ENCODE measurements at regions not wholly inside any gene's neighbourhood (a gene's known extent, or its start where the extent isn't known, plus 50 kb on each side); places are given as distances from the start of the nearest gene placed in this dataset.
A peak's percentile ranks its signal among the peaks of the same experiment; 100 is the strongest.

DNA sequence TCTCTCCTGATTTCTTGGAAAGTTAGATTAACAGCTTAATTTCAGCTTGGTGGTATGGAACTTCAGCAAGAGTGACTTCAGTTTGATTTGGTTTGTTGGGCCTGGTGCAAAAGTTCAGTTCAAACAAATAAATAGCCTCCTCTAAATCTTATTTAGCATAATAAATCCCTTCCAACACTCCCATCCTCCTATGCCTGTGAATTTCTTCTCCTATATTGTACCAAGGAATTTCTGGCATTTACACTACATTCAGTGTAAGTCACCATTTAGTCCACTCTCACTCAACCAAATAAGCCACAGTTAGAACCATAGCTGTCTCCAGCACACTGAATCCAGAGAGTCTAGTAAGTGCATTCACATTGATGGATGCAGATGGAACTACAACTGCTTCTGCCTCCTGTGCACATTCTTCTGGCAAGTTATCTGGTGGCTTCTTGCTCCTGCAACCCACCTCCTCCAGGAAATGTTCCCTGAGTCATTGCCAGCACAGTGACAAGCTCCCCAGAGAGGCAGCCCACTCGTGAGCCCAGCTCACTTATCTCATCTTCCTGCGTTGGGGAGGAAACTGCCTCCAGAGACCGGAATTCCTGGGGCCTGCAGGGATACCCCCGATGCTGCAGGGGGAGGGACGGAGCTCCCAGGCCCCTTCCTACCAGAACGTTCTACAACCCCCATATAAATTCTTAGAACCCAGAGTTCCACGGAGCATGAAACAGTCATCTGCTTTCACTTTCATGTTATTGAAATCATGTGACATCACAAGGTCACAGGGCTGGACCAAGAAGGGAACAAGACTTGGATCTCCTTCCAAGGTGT is 318.3 kb downstream of the PHKB start:
- H3K79me2 ChIP-seq (ENCODE audit: insufficient read depth) = no peaks in the 10 kb centered on the region
- H3K4me1 ChIP-seq (ENCODE audit: insufficient read depth) = peaks cover 7% of the 10 kb centered on the region
- no peaks in the 10 kb centered on the region for H3K9me3 ChIP-seq (ENCODE audit: low read depth)
- peak overlapping the region; percentile 59 for H3K4me3 ChIP-seq
- H3K27me3 ChIP-seq (replicated peaks; ENCODE audit: insufficient read depth) = no peaks in the 10 kb centered on the region
- H2AFZ ChIP-seq = peak overlapping the region; percentile 75
- WGBS, 2 experiments (ENCODE audit: low coverage in 1 of 2, low lambda C conversion rate in 2 of 2, missing lambda C conversion rate in 2 of 2) = 27 to 29% methylated on average over 7 of the region's 7 CpGs
- H3K27ac ChIP-seq = no peak overlapping the region
- H3K4me2 ChIP-seq (ENCODE audit: unreplicated experiment) = peak overlapping the region; percentile 79
- in situ Hi-C loops (cut with MboI) = no loop called here
- H4K20me1 ChIP-seq (ENCODE audit: insufficient read depth) = no peaks in the 10 kb centered on the region
- peak; percentile 45 for DNase-seq
- H3K9me2 ChIP-seq (ENCODE audit: insufficient read depth) = no peaks in the 10 kb centered on the region
- H3K36me3 ChIP-seq (ENCODE audit: low read depth) = no peaks in the 10 kb centered on the region
- H3K9ac ChIP-seq = peak overlapping the region; percentile 8; the same call in 1 of the 2 replicates
- H3F3A ChIP-seq (ENCODE audit: insufficient read depth) = no peaks in the 10 kb centered on the region
- TF ChIP-seq EZH2phosphoT487 (IDR thresholded peaks at IDR 0.05; ENCODE audit: insufficient read depth, low read depth) (no peak), EZH2 (IDR thresholded peaks at IDR 0.05; ENCODE audit: insufficient read depth, poor library complexity, severe bottlenecking) (no peak)

DNA sequence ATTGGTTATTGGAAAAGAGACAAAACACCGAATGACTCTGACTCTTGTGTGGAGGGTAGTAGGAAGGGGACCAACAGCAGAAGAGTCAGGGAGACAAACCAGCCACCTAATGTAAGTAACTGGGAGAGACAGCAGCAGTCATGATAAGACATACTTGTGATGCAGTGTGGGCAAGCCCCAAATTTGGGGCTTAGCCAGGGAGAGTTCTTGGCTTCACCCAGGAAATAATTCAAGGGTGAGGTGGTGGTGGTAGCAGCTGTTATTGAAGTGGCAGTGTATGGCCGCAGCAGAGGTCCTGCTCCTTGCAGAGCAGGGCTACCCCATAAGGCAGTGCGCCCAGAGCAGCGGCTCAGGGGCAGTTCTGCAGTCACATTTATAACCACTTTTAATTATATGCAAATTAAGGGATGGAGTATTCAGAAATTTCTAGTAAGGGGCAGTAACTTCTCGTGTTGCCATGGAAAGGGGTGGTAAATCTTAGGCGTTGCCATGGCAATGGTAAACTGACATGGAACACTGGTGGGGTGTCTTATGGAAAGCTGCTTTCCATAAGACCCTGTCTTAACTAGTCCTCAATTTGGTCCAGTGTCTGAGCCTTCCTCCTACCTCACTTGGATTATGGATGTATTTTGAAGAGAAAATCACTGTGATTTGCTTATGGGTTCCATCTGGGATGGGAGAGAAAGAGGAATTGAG is 317.1 kb downstream of the PHKB start:
- DNase-seq = no peak
- Histone ChIP-seq H3K79me2 (ENCODE audit: insufficient read depth) (no peaks in the 10 kb centered on the region), H3K9me3 (ENCODE audit: low read depth) (no peaks in the 10 kb centered on the region), H3F3A (ENCODE audit: insufficient read depth) (no peaks in the 10 kb centered on the region), H3K9ac (no peak overlapping the region), H3K27me3 (replicated peaks; ENCODE audit: insufficient read depth) (no peaks in the 10 kb centered on the region), H3K9me2 (ENCODE audit: insufficient read depth) (no peaks in the 10 kb centered on the region), H3K4me3 (no peak overlapping the region), H3K27ac (no peak overlapping the region), H3K36me3 (ENCODE audit: low read depth) (no peaks in the 10 kb centered on the region), H4K20me1 (ENCODE audit: insufficient read depth) (no peaks in the 10 kb centered on the region), H3K4me1 (ENCODE audit: insufficient read depth) (peaks cover 7% of the 10 kb centered on the region), H3K4me2 (ENCODE audit: unreplicated experiment) (no peak overlapping the region), H2AFZ (no peak overlapping the region)
- in situ Hi-C loops (cut with MboI) = no loop called here
- 76 to 77% methylated on average over 6 of the region's 6 CpGs for WGBS, 2 experiments (ENCODE audit: low coverage in 1 of 2, low lambda C conversion rate in 2 of 2, missing lambda C conversion rate in 2 of 2)
- TF ChIP-seq EZH2phosphoT487 (IDR thresholded peaks at IDR 0.05; ENCODE audit: insufficient read depth, low read depth) = no peak
- no peak for TF ChIP-seq EZH2 (IDR thresholded peaks at IDR 0.05; ENCODE audit: insufficient read depth, poor library complexity, severe bottlenecking)

DNA sequence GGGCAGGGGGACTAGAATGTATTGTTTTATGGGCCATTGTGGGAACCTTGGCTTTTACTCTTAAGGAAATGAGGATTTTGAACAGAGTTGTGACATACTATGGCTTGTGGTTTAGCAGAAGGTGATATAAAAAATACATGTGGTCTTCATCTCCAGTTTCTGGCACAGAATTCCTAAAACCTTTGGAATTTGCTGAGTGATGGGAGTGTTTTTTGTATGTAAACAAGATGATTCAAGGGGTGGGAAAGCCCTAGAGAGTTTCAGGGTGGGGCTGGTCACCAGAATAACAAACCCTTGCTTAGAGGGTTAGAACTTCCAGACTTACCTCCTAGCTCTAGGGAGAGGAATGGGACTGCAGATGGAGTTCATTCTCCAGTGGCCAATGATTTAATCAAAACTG is 316.1 kb downstream of the PHKB start:
- Histone ChIP-seq H3K36me3 (ENCODE audit: low read depth) (no peaks in the 10 kb centered on the region), H3K9me3 (ENCODE audit: low read depth) (no peaks in the 10 kb centered on the region), H4K20me1 (ENCODE audit: insufficient read depth) (no peaks in the 10 kb centered on the region), H3K4me3 (no peak overlapping the region), H3K4me1 (ENCODE audit: insufficient read depth) (peaks cover 7% of the 10 kb centered on the region), H3F3A (ENCODE audit: insufficient read depth) (no peaks in the 10 kb centered on the region), H3K27me3 (replicated peaks; ENCODE audit: insufficient read depth) (no peaks in the 10 kb centered on the region), H3K9ac (no peak overlapping the region), H3K27ac (no peak overlapping the region), H2AFZ (no peak overlapping the region), H3K9me2 (ENCODE audit: insufficient read depth) (no peaks in the 10 kb centered on the region), H3K4me2 (ENCODE audit: unreplicated experiment) (no peak overlapping the region), H3K79me2 (ENCODE audit: insufficient read depth) (no peaks in the 10 kb centered on the region)
- peak; percentile 26 for DNase-seq
- in situ Hi-C loops (cut with MboI) = no loop called here
- TF ChIP-seq EZH2 (IDR thresholded peaks at IDR 0.05; ENCODE audit: insufficient read depth, poor library complexity, severe bottlenecking) (no peak), EZH2phosphoT487 (IDR thresholded peaks at IDR 0.05; ENCODE audit: insufficient read depth, low read depth) (no peak)

DNA sequence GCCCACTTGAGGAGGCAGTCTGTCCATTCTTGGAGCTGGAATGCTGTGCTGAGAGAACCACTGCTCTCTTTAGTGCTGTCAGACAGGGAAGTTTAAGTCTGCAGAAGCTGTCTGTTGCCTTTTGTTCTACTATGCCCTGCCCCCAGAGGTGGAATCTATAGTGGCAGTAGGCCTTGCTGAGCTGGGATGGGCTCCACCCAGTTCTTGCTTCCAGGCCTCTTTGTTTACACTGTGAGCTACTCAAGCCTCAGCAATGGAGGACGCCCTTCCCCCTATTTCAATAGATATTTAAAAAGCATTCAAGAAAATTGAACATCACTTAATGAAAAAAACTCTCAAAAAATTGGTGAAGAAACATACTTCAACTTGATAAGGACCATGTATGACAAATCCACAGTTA is 313.5 kb downstream of the PHKB start:
- peak; percentile 5 for DNase-seq
- Histone ChIP-seq H3K79me2 (ENCODE audit: insufficient read depth) (no peaks in the 10 kb centered on the region), H3K9ac (no peak overlapping the region), H3K4me3 (no peak overlapping the region), H3K27ac (no peak overlapping the region), H3K36me3 (ENCODE audit: low read depth) (no peaks in the 10 kb centered on the region), H3K27me3 (replicated peaks; ENCODE audit: insufficient read depth) (no peaks in the 10 kb centered on the region), H4K20me1 (ENCODE audit: insufficient read depth) (no peaks in the 10 kb centered on the region), H3F3A (ENCODE audit: insufficient read depth) (no peaks in the 10 kb centered on the region), H2AFZ (no peak overlapping the region), H3K9me2 (ENCODE audit: insufficient read depth) (no peaks in the 10 kb centered on the region), H3K9me3 (ENCODE audit: low read depth) (no peaks in the 10 kb centered on the region), H3K4me1 (ENCODE audit: insufficient read depth) (peaks cover 2% of the 10 kb centered on the region), H3K4me2 (ENCODE audit: unreplicated experiment) (no peak overlapping the region)
- TF ChIP-seq EZH2 (IDR thresholded peaks at IDR 0.05; ENCODE audit: insufficient read depth, poor library complexity, severe bottlenecking) (no peak), EZH2phosphoT487 (IDR thresholded peaks at IDR 0.05; ENCODE audit: insufficient read depth, low read depth) (no peak)
- in situ Hi-C loops (cut with MboI) = no loop called here
- 9 to 10% methylated on average over 1 of the region's 1 CpG for WGBS, 2 experiments (ENCODE audit: low coverage in 1 of 2, low lambda C conversion rate in 2 of 2, missing lambda C conversion rate in 2 of 2)
